ENCODE measurements at regions not wholly inside any gene's neighbourhood (a gene's known extent, or its start where the extent isn't known, plus 50 kb on each side); places are given as distances from the start of the nearest gene placed in this dataset.

GRCh38 chr4:55258152-55258865 is 87.7 kb upstream of the SRD5A3 start:
- Histone ChIP-seq H3F3A (ENCODE audit: insufficient read depth, low read length, poor library complexity, severe bottlenecking) (no peaks in the 10 kb centered on the region), H3K27me3 (ENCODE audit: insufficient read depth, low read depth, low read length) (no peaks in the 10 kb centered on the region), H3K9me2 (ENCODE audit: insufficient read depth, low read length) (no peaks in the 10 kb centered on the region), H3K79me2 (replicated peaks; ENCODE audit: insufficient read depth, low read length) (no peaks in the 10 kb centered on the region), H2AFZ (ENCODE audit: low read depth, low read length) (no peak overlapping the region), H3K9me3 (ENCODE audit: low read length) (no peaks in the 10 kb centered on the region), H3K9ac (ENCODE audit: low read length) (no peak overlapping the region), H4K20me1 (ENCODE audit: insufficient read depth) (no peaks in the 10 kb centered on the region), H3K36me3 (ENCODE audit: insufficient read depth, low read length) (no peaks in the 10 kb centered on the region), H3K4me2 (ENCODE audit: low read length) (no peak overlapping the region), H3K4me3 (ENCODE audit: low read length) (no peak overlapping the region), H3K27ac (ENCODE audit: low read length) (no peak overlapping the region)
- TF ChIP-seq CTCF (IDR thresholded peaks at IDR 0.05; ENCODE audit: poor library complexity, severe bottlenecking), result no peak
- no peak for TF ChIP-seq EZH2 (IDR thresholded peaks at IDR 0.05; ENCODE audit: borderline replicate concordance, insufficient read depth, low read length, poor library complexity, severe bottlenecking)
- no peak for TF ChIP-seq REST (IDR thresholded peaks at IDR 0.05; ENCODE audit: borderline replicate concordance)
- TF ChIP-seq SMC3 (conservative IDR thresholded peaks at IDR 0.05; ENCODE audit: poor library complexity), result no peak
- TF ChIP-seq MXI1 (conservative IDR thresholded peaks at IDR 0.05; ENCODE audit: poor library complexity, severe bottlenecking), result no peak
- no peak for TF ChIP-seq RAD21 (conservative IDR thresholded peaks at IDR 0.05)
- no peak for TF ChIP-seq TAF1 (IDR thresholded peaks at IDR 0.05; ENCODE audit: low read depth)
- no peak for TF ChIP-seq EP300 (conservative IDR thresholded peaks at IDR 0.05; ENCODE audit: poor library complexity, severe bottlenecking)
- TF ChIP-seq POLR2AphosphoS5 (IDR thresholded peaks at IDR 0.05), result no peak

- TF ChIP-seq EZH2 (IDR thresholded peaks at IDR 0.05; ENCODE audit: borderline replicate concordance, insufficient read depth, low read length, poor library complexity, severe bottlenecking) (no peak), EP300 (conservative IDR thresholded peaks at IDR 0.05; ENCODE audit: poor library complexity, severe bottlenecking) (no peak), SMC3 (conservative IDR thresholded peaks at IDR 0.05; ENCODE audit: poor library complexity) (no peak), MXI1 (conservative IDR thresholded peaks at IDR 0.05; ENCODE audit: poor library complexity, severe bottlenecking) (no peak), REST (IDR thresholded peaks at IDR 0.05; ENCODE audit: borderline replicate concordance) (no peak), TAF1 (IDR thresholded peaks at IDR 0.05; ENCODE audit: low read depth) (no peak), CTCF (IDR thresholded peaks at IDR 0.05; ENCODE audit: poor library complexity, severe bottlenecking) (no peak), RAD21 (conservative IDR thresholded peaks at IDR 0.05) (no peak), POLR2AphosphoS5 (IDR thresholded peaks at IDR 0.05) (no peak)
- Histone ChIP-seq H3K9ac (ENCODE audit: low read length) (no peak overlapping the region), H3K36me3 (ENCODE audit: insufficient read depth, low read length) (no peaks in the 10 kb centered on the region), H3K79me2 (replicated peaks; ENCODE audit: insufficient read depth, low read length) (no peaks in the 10 kb centered on the region), H2AFZ (ENCODE audit: low read depth, low read length) (no peak overlapping the region), H4K20me1 (ENCODE audit: insufficient read depth) (no peaks in the 10 kb centered on the region), H3K9me2 (ENCODE audit: insufficient read depth, low read length) (no peaks in the 10 kb centered on the region), H3K27me3 (ENCODE audit: insufficient read depth, low read depth, low read length) (no peaks in the 10 kb centered on the region), H3K4me2 (ENCODE audit: low read length) (no peak overlapping the region), H3K9me3 (ENCODE audit: low read length) (no peaks in the 10 kb centered on the region), H3K27ac (ENCODE audit: low read length) (no peak overlapping the region), H3K4me3 (ENCODE audit: low read length) (no peak overlapping the region), H3F3A (ENCODE audit: insufficient read depth, low read length, poor library complexity, severe bottlenecking) (no peaks in the 10 kb centered on the region)
Measured at GRCh38 chr4:55259294-55259693, 86.7 kb upstream of the SRD5A3 start.

Data from neural cell (in vitro differentiated cells).